A549 (cell line): ENCODE measurements at regions not wholly inside any gene's neighbourhood (a gene's known extent, or its start where the extent isn't known, plus 50 kb on each side); places are given as distances from the start of the nearest gene placed in this dataset.

Experiments used
- BHLHE40 ChIP-seq: IDR thresholded peaks from 2 replicates; pipeline ENCODE4 v1.6.1; 2012; ENCODE audit warnings: low read depth, low read length, inconsistent platforms
- CHD4 ChIP-seq: fragments of 200-600 bp; sonication (generic); IDR thresholded peaks from 2 replicates; pipeline ENCODE4 v1.6.1; 2016; ENCODE audit warnings: antibody characterized with exemption, mild to moderate bottlenecking, borderline replicate concordance
- CTCF ChIP-seq: fragments of >200 bp; sonication (Bioruptor Twin); formaldehyde crosslinking; IDR thresholded peaks from 3 replicates; pipeline ENCODE4 v1.5.1; 2016
- GATA3 ChIP-seq: IDR thresholded peaks from 2 replicates; pipeline ENCODE4 v1.6.1; 2012; ENCODE audit warnings: borderline replicate concordance
- MAX ChIP-seq: IDR thresholded peaks from 2 replicates; pipeline ENCODE4 v1.6.1; 2012
- NPAS2 ChIP-seq: fragments of 250-450 bp; sonication (Bioruptor Pico); IDR thresholded peaks from 2 replicates; pipeline ENCODE4 v1.8.0; 2022; ENCODE audit warnings: mild to moderate bottlenecking, moderate library complexity, borderline replicate concordance
- POLR2AphosphoS2 ChIP-seq: conservative IDR thresholded peaks from 2 replicates; pipeline ENCODE4 v1.6.1; 2012; ENCODE audit warnings: low read length, improper control_type of control experiment, inconsistent platforms
- RCOR1 ChIP-seq: fragments of 150-350 bp; IDR thresholded peaks from 2 replicates; pipeline ENCODE4 v1.6.1; 2014; ENCODE audit warnings: antibody characterized with exemption, low read length, low read depth
- REST ChIP-seq: fragments of 200-600 bp; sonication (generic); IDR thresholded peaks from 2 replicates; pipeline ENCODE4 v1.6.1; 2016; ENCODE audit warnings: antibody characterized with exemption, mild to moderate bottlenecking, moderate library complexity
- ZFP36 ChIP-seq: fragments of 450-650 bp; IDR thresholded peaks from 2 replicates; pipeline ENCODE4 v1.6.1; 2014; ENCODE audit warnings: borderline replicate concordance; ENCODE audit not compliant: partially characterized antibody

- no peak for TF ChIP-seq MAX
- no peak for TF ChIP-seq CTCF
- no peak for TF ChIP-seq ZFP36
- TF ChIP-seq RCOR1 = no peak
- TF ChIP-seq REST = no peak
- no peak for TF ChIP-seq NPAS2 (CRISPR knock-in tag)
- TF ChIP-seq POLR2AphosphoS2 = no peak
- TF ChIP-seq BHLHE40 = no peak
- no peak for TF ChIP-seq GATA3
- no peak for TF ChIP-seq CHD4
These were observed 367.8 kb downstream of the HINT1 start for GRCh38 chr5:130797303-130797702.
